ENCODE measurements at regions not wholly inside any gene's neighbourhood (a gene's known extent, or its start where the extent isn't known, plus 50 kb on each side); places are given as distances from the start of the nearest gene placed in this dataset.

GRCh38 chr2:160584972-160585494 is 91.4 kb upstream of the RBMS1 start:
- TF ChIP-seq CTCF (conservative IDR thresholded peaks at IDR 0.05; ENCODE audit: low read length) (no peak), EZH2phosphoT487 (IDR thresholded peaks at IDR 0.05; ENCODE audit: borderline replicate concordance) (no peak)

Measured in Loucy (cell line).